ENCODE measurements at regions not wholly inside any gene's neighbourhood (a gene's known extent, or its start where the extent isn't known, plus 50 kb on each side); places are given as distances from the start of the nearest gene placed in this dataset.
"Not testable (repeated sequence)": the region's sequence is repeated elsewhere in the genome, so short reads cannot be mapped to it uniquely, and the experiment has no call there.

DNA sequence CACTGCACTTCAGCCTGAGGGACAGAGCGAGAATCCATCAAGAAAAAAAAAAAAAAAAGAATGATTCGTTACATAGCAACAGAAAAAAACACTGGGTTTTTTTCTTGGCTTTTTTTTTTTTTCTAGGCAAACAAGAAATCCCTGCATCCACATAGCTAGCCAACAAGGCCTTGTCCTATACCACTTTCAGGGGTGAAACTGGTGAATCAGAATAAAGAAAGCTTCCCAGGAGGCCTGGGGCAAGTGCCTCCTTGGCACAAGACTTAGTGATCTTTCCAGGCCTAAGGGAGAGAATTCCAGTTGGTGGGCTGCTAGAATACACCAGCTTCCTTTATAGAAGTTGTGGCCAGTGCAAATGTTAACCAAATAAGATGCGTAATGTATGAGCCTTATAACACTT is 90.0 kb downstream of the VCPKMT start:
- Histone ChIP-seq H3K27ac (ENCODE audit: low read depth, low read length) (no peak overlapping the region), H4K8ac (ENCODE audit: low read depth, low read length) (no peak overlapping the region), H2BK120ac (ENCODE audit: low read depth, low read length) (no peak overlapping the region), H3K79me2 (ENCODE audit: control insufficient read depth, insufficient read depth, low read length) (no peaks in the 10 kb centered on the region), H3K4ac (ENCODE audit: low read depth, low read length) (no peak overlapping the region), H3K4me1 (ENCODE audit: control insufficient read depth, low read depth, low read length) (no peaks in the 10 kb centered on the region), H4K5ac (ENCODE audit: low read length) (no peak overlapping the region), H3K56ac (ENCODE audit: low read length) (no peak overlapping the region), H3K4me3 (ENCODE audit: low read length) (no peak overlapping the region), H3K4me2 (ENCODE audit: low read length) (no peak overlapping the region), H2BK15ac (replicated peaks; ENCODE audit: low read depth) (no peak overlapping the region), H3K36me3 (ENCODE audit: control insufficient read depth, insufficient read depth, low read length) (no peaks in the 10 kb centered on the region), H3K9ac (ENCODE audit: low read length) (no peak overlapping the region), H3K23ac (ENCODE audit: low read length) (no peak overlapping the region), H3K18ac (ENCODE audit: low read length) (no peak overlapping the region), H2BK5ac (ENCODE audit: low read length) (no peak overlapping the region), H3K79me1 (ENCODE audit: low read length) (no peaks in the 10 kb centered on the region), H2AK5ac (ENCODE audit: low read length) (no peak overlapping the region), H3K27me3 (ENCODE audit: insufficient read depth, low read length, poor library complexity) (no peaks in the 10 kb centered on the region)
- DNase-seq, result no peak
- WGBS (ENCODE audit: extremely low coverage, insufficient coverage, low lambda C conversion rate), result no CpG with 5 or more reads among the region's 3 CpGs

DNA sequence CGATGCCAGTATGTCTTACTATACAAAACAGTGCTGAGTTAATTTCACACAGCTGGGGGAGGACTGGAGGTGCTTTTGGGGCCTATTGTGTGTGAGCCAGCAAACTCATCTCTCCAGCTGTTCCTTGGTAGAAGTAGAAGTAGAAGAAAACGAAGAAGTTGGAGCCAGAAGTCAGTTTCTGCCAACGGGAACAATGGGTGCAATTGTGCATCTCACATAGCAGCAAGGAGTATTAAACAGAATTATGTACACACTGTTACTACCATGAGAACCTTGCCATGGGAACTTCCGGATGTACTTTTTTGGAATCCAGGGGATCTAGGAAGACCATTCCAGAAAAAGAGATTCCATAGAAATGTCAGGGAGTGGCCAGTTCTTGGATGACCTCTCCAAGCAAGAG is 88.6 kb downstream of the VCPKMT start:
- no peak for DNase-seq
- H4K8ac ChIP-seq (ENCODE audit: low read depth, low read length), result no peak overlapping the region
- H3K23ac ChIP-seq (ENCODE audit: low read length), result no peak overlapping the region
- no peak overlapping the region for H3K27ac ChIP-seq (ENCODE audit: low read depth, low read length)
- H3K4me2 ChIP-seq (ENCODE audit: low read length), result no peak overlapping the region
- H2BK15ac ChIP-seq (replicated peaks; ENCODE audit: low read depth), result no peak overlapping the region
- no peaks in the 10 kb centered on the region for H3K79me2 ChIP-seq (ENCODE audit: control insufficient read depth, insufficient read depth, low read length)
- H2BK5ac ChIP-seq (ENCODE audit: low read length), result no peak overlapping the region
- H3K27me3 ChIP-seq (ENCODE audit: insufficient read depth, low read length, poor library complexity), result no peaks in the 10 kb centered on the region
- H3K9ac ChIP-seq (ENCODE audit: low read length), result no peak overlapping the region
- no peak overlapping the region for H2AK5ac ChIP-seq (ENCODE audit: low read length)
- H3K4me3 ChIP-seq (ENCODE audit: low read length), result no peak overlapping the region
- H3K4ac ChIP-seq (ENCODE audit: low read depth, low read length), result no peak overlapping the region
- no peaks in the 10 kb centered on the region for H3K36me3 ChIP-seq (ENCODE audit: control insufficient read depth, insufficient read depth, low read length)
- no peak overlapping the region for H3K18ac ChIP-seq (ENCODE audit: low read length)
- no peak overlapping the region for H2BK120ac ChIP-seq (ENCODE audit: low read depth, low read length)
- H3K56ac ChIP-seq (ENCODE audit: low read length), result no peak overlapping the region
- no peak overlapping the region for H4K5ac ChIP-seq (ENCODE audit: low read length)
- WGBS (ENCODE audit: extremely low coverage, insufficient coverage, low lambda C conversion rate), result no CpG with 5 or more reads among the region's 4 CpGs
- H3K4me1 ChIP-seq (ENCODE audit: control insufficient read depth, low read depth, low read length), result no peaks in the 10 kb centered on the region
- no peaks in the 10 kb centered on the region for H3K79me1 ChIP-seq (ENCODE audit: low read length)

DNA sequence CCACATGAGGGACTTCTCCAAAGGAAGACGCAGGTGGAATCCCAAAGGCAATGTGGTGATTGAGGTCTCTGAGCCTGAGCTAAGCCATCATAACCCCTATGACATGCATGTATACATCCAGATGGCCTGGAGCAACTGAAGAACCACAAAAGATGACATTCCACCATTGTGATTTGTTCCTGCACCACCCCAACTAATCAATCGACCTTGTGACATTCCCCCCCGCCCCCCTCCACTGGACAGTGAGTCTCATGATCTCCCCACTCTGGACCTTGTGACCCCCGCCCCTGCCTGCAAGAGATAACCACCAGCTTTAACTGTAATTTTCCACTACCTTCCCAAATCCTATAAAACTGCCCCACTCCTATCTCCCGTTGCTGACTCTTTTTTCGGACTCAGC is 87.9 kb downstream of the VCPKMT start:
- no peak overlapping the region for H3K4ac ChIP-seq (ENCODE audit: low read depth, low read length)
- H2BK15ac ChIP-seq (replicated peaks; ENCODE audit: low read depth), result no peak overlapping the region
- H4K5ac ChIP-seq (ENCODE audit: low read length), result no peak overlapping the region
- H3K4me3 ChIP-seq (ENCODE audit: low read length), result no peak overlapping the region
- no peak overlapping the region for H3K18ac ChIP-seq (ENCODE audit: low read length)
- DNase-seq, result no peak
- H3K23ac ChIP-seq (ENCODE audit: low read length), result no peak overlapping the region
- no peak overlapping the region for H2BK120ac ChIP-seq (ENCODE audit: low read depth, low read length)
- no peak overlapping the region for H4K8ac ChIP-seq (ENCODE audit: low read depth, low read length)
- H3K56ac ChIP-seq (ENCODE audit: low read length), result no peak overlapping the region
- no CpG with 5 or more reads among the region's 6 CpGs for WGBS (ENCODE audit: extremely low coverage, insufficient coverage, low lambda C conversion rate)
- H2AK5ac ChIP-seq (ENCODE audit: low read length), result no peak overlapping the region
- H3K27me3 ChIP-seq (ENCODE audit: insufficient read depth, low read length, poor library complexity), result no peaks in the 10 kb centered on the region
- no peak overlapping the region for H2BK5ac ChIP-seq (ENCODE audit: low read length)
- no peaks in the 10 kb centered on the region for H3K79me1 ChIP-seq (ENCODE audit: low read length)
- H3K79me2 ChIP-seq (ENCODE audit: control insufficient read depth, insufficient read depth, low read length), result no peaks in the 10 kb centered on the region
- no peaks in the 10 kb centered on the region for H3K4me1 ChIP-seq (ENCODE audit: control insufficient read depth, low read depth, low read length)
- no peak overlapping the region for H3K27ac ChIP-seq (ENCODE audit: low read depth, low read length)
- H3K36me3 ChIP-seq (ENCODE audit: control insufficient read depth, insufficient read depth, low read length), result no peaks in the 10 kb centered on the region
- H3K9ac ChIP-seq (ENCODE audit: low read length), result no peak overlapping the region
- no peak overlapping the region for H3K4me2 ChIP-seq (ENCODE audit: low read length)

GRCh38 chr14:50030036-50030435 is 86.3 kb downstream of the VCPKMT start:
- H3K79me2 ChIP-seq (ENCODE audit: control insufficient read depth, insufficient read depth, low read length), result no peaks in the 10 kb centered on the region
- H2BK15ac ChIP-seq (replicated peaks; ENCODE audit: low read depth), result no peak overlapping the region
- no peak overlapping the region for H3K4ac ChIP-seq (ENCODE audit: low read depth, low read length)
- no peaks in the 10 kb centered on the region for H3K79me1 ChIP-seq (ENCODE audit: low read length)
- no peak for DNase-seq
- no CpG with 5 or more reads among the region's 2 CpGs for WGBS (ENCODE audit: extremely low coverage, insufficient coverage, low lambda C conversion rate)
- no peak overlapping the region for H2BK5ac ChIP-seq (ENCODE audit: low read length)
- no peak overlapping the region for H2AK5ac ChIP-seq (ENCODE audit: low read length)
- no peaks in the 10 kb centered on the region for H3K27me3 ChIP-seq (ENCODE audit: insufficient read depth, low read length, poor library complexity)
- no peaks in the 10 kb centered on the region for H3K4me1 ChIP-seq (ENCODE audit: control insufficient read depth, low read depth, low read length)
- no peak overlapping the region for H4K5ac ChIP-seq (ENCODE audit: low read length)
- no peak overlapping the region for H3K56ac ChIP-seq (ENCODE audit: low read length)
- H2BK120ac ChIP-seq (ENCODE audit: low read depth, low read length), result no peak overlapping the region
- no peaks in the 10 kb centered on the region for H3K36me3 ChIP-seq (ENCODE audit: control insufficient read depth, insufficient read depth, low read length)
- H3K18ac ChIP-seq (ENCODE audit: low read length), result no peak overlapping the region
- no peak overlapping the region for H3K9ac ChIP-seq (ENCODE audit: low read length)
- H4K8ac ChIP-seq (ENCODE audit: low read depth, low read length), result no peak overlapping the region
- H3K23ac ChIP-seq (ENCODE audit: low read length), result no peak overlapping the region
- no peak overlapping the region for H3K27ac ChIP-seq (ENCODE audit: low read depth, low read length)
- no peak overlapping the region for H3K4me3 ChIP-seq (ENCODE audit: low read length)
- no peak overlapping the region for H3K4me2 ChIP-seq (ENCODE audit: low read length)

DNA sequence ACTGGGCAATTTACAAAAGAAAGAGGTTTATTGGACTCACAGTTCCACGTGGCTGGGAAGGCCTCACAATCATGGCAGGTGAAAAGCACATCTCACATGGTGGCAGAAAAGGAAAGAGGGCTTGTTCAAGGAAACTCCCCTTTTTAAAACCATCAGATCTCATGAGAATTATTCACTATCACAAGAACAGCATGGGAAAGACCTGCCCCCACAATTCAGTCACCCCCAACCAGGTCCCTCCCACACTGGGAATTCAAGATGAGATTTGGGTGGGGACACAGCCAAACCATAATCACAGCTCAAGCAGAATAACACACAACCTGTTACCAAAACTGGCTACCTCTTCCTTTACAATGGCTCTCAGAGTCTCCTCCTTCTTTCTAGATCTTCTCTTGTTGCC is 85.5 kb downstream of the VCPKMT start:
- H3K27me3 ChIP-seq (ENCODE audit: insufficient read depth, low read length, poor library complexity); H3K23ac ChIP-seq (ENCODE audit: low read length); H3K36me3 ChIP-seq (ENCODE audit: control insufficient read depth, insufficient read depth, low read length); H2AK5ac ChIP-seq (ENCODE audit: low read length); H2BK120ac ChIP-seq (ENCODE audit: low read depth, low read length); H3K4me1 ChIP-seq (ENCODE audit: control insufficient read depth, low read depth, low read length); H4K5ac ChIP-seq (ENCODE audit: low read length); H3K4ac ChIP-seq (ENCODE audit: low read depth, low read length); H3K4me2 ChIP-seq (ENCODE audit: low read length); H4K8ac ChIP-seq (ENCODE audit: low read depth, low read length); H3K18ac ChIP-seq (ENCODE audit: low read length); H3K27ac ChIP-seq (ENCODE audit: low read depth, low read length); H2BK15ac ChIP-seq (replicated peaks; ENCODE audit: low read depth); H3K79me1 ChIP-seq (ENCODE audit: low read length); H3K4me3 ChIP-seq (ENCODE audit: low read length); H3K9ac ChIP-seq (ENCODE audit: low read length); DNase-seq; H3K79me2 ChIP-seq (ENCODE audit: control insufficient read depth, insufficient read depth, low read length); H3K56ac ChIP-seq (ENCODE audit: low read length); H2BK5ac ChIP-seq (ENCODE audit: low read length): not testable (repeated sequence)
- WGBS (ENCODE audit: extremely low coverage, insufficient coverage, low lambda C conversion rate), result no CpG with 5 or more reads among the region's 1 CpG

DNA sequence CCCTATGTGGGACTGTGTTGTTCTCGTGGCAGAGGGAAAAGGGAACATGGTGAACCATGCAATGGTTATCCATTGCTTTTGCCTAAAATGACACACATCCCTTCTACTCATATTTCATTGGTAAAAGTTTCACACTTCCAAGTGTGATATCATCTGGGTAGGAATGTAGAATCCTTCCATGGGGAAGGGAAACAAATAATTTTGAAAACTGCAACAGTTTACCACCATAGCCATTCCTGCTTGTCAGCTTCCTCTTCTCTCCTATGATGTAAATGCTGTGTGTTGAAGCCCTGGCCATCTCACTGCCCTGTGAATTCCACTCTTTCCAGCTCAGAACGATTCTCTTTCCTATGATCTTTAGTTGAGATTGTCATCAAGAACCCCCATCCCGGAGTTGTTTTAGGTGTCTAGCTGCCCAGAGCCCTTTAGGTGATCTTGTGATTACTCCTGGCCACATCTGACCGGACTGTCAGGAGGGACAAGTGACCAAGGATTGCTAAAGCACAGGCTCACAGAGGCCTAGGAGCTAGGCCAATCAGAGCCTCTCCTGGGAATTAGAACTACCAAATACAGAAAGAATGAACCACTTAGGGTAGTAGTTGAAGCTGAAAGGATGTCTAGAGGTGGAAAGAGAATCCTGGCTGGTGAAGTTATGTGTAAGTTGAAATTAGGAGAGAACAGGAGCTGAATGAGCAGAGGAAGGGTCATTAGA is 84.6 kb downstream of the VCPKMT start:
- Histone ChIP-seq H3K9ac (ENCODE audit: low read length) (no peak overlapping the region), H3K27ac (ENCODE audit: low read depth, low read length) (no peak overlapping the region)
- WGBS (ENCODE audit: extremely low coverage, insufficient coverage, low lambda C conversion rate), result no CpG with 5 or more reads among the region's 4 CpGs

More for the DNA sequence above, 84.6 kb downstream of the VCPKMT start:
- H2BK5ac ChIP-seq (ENCODE audit: low read length), result no peak overlapping the region
- H4K5ac ChIP-seq (ENCODE audit: low read length), result no peak overlapping the region
- H3K4ac ChIP-seq (ENCODE audit: low read depth, low read length), result no peak overlapping the region
- H2BK120ac ChIP-seq (ENCODE audit: low read depth, low read length), result no peak overlapping the region
- H3K4me1 ChIP-seq (ENCODE audit: control insufficient read depth, low read depth, low read length), result no peaks in the 10 kb centered on the region
- H2AK5ac ChIP-seq (ENCODE audit: low read length), result no peak overlapping the region
- H3K18ac ChIP-seq (ENCODE audit: low read length), result no peak overlapping the region
- no peaks in the 10 kb centered on the region for H3K79me1 ChIP-seq (ENCODE audit: low read length)
- DNase-seq, result no peak
- no peak overlapping the region for H3K4me3 ChIP-seq (ENCODE audit: low read length)
- H3K79me2 ChIP-seq (ENCODE audit: control insufficient read depth, insufficient read depth, low read length), result no peaks in the 10 kb centered on the region
- no peak overlapping the region for H3K4me2 ChIP-seq (ENCODE audit: low read length)
- no peaks in the 10 kb centered on the region for H3K36me3 ChIP-seq (ENCODE audit: control insufficient read depth, insufficient read depth, low read length)
- H3K56ac ChIP-seq (ENCODE audit: low read length), result no peak overlapping the region
- H3K27me3 ChIP-seq (ENCODE audit: insufficient read depth, low read length, poor library complexity), result no peaks in the 10 kb centered on the region
- no peak overlapping the region for H3K23ac ChIP-seq (ENCODE audit: low read length)
- no peak overlapping the region for H4K8ac ChIP-seq (ENCODE audit: low read depth, low read length)
- no peak overlapping the region for H2BK15ac ChIP-seq (replicated peaks; ENCODE audit: low read depth)
